ENCODE measurements at regions not wholly inside any gene's neighbourhood (a gene's known extent, or its start where the extent isn't known, plus 50 kb on each side); places are given as distances from the start of the nearest gene placed in this dataset.

GRCh38 chr4:160213366-160213765, 1110.5 kb downstream of the RAPGEF2 start:
- TF ChIP-seq EP300 (IDR thresholded peaks at IDR 0.05) (no peak), CTCF (IDR thresholded peaks at IDR 0.05) (no peak), POLR2A (IDR thresholded peaks at IDR 0.05) (no peak)
